ENCODE measurements at regions not wholly inside any gene's neighbourhood (a gene's known extent, or its start where the extent isn't known, plus 50 kb on each side); places are given as distances from the start of the nearest gene placed in this dataset.

DNA sequence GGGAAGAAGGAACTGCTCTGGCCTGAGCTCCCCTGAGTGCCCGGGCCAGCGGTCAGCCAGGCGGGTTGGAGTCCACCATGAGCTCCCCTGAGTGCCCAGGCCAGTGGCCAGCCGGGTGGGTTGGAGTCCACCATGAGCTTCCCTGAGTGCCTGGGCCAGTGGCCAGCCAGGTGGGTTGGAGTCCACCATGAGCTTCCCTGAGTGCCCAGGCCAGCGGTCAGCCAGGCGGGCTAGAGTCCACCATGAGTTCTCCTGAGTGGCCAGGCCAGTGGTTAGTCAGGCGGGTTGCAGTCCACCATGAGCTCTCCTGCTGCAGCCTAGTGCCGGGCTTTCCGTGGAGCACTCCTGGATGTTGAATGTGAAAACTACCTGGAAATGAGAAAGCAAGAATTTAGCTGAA lies 844.0 kb downstream of the TBC1D22A start:
- no TSS peak for BruUV-seq (replicated peaks)
- H2BK15ac ChIP-seq (ENCODE audit: low read depth, low read length): no peak overlapping the region
- H2BK5ac ChIP-seq (ENCODE audit: low read depth, low read length, poor library complexity, severe bottlenecking): no peak overlapping the region
- no peak overlapping the region for H2AK9ac ChIP-seq (replicated peaks; ENCODE audit: low read depth, low read length, poor library complexity)
- no peaks in the 10 kb centered on the region for H3K27me3 ChIP-seq (ENCODE audit: control insufficient read depth, insufficient read depth, low read length)
- no peak overlapping the region for H3K27ac ChIP-seq (ENCODE audit: insufficient read depth, low read length)
- no peaks in the 10 kb centered on the region for H3K4me1 ChIP-seq (ENCODE audit: control insufficient read depth, insufficient read depth, low read length)
- TF ChIP-seq RFX5 (IDR thresholded peaks at IDR 0.05; ENCODE audit: low read depth, low read length) (no peak), RCOR1 (IDR thresholded peaks at IDR 0.05; ENCODE audit: insufficient replicate concordance, low read length) (no peak), USF2 (IDR thresholded peaks at IDR 0.05; ENCODE audit: low read depth, low read length) (no peak), CTCF (conservative IDR thresholded peaks at IDR 0.05; ENCODE audit: low read depth, low read length) (no peak), SMC3 (IDR thresholded peaks at IDR 0.05; ENCODE audit: low read depth, low read length) (no peak), NFE2L2 (IDR thresholded peaks at IDR 0.05; ENCODE audit: low read depth, low read length) (no peak), POLR2A (IDR thresholded peaks at IDR 0.05; ENCODE audit: low read depth, low read length) (no peak), CEBPB (IDR thresholded peaks at IDR 0.05; ENCODE audit: low read depth, low read length) (no peak), ELK1 (IDR thresholded peaks at IDR 0.05; ENCODE audit: borderline replicate concordance, low read depth, low read length) (no peak), MAZ (IDR thresholded peaks at IDR 0.05; ENCODE audit: borderline replicate concordance, low read depth, low read length) (no peak), FOS (IDR thresholded peaks at IDR 0.05; ENCODE audit: low read depth, low read length) (no peak), CHD1 (IDR thresholded peaks at IDR 0.05; ENCODE audit: low read depth, low read length) (no peak)
- no peak overlapping the region for H2BK120ac ChIP-seq (ENCODE audit: low read depth, low read length)
- no peak overlapping the region for H3K14ac ChIP-seq (replicated peaks; ENCODE audit: low read depth, low read length)
- H4K91ac ChIP-seq (ENCODE audit: insufficient read depth, low read depth, low read length): no peak overlapping the region
- H3K4me2 ChIP-seq (ENCODE audit: low read depth, low read length): no peak overlapping the region
- no peak overlapping the region for H3K18ac ChIP-seq (ENCODE audit: low read depth, low read length)
- no peak overlapping the region for H3K23ac ChIP-seq (ENCODE audit: low read depth, low read length)
- ATAC-seq (ENCODE audit: low read depth) (no peak), DNase-seq (no peak)
- dilution Hi-C loops (cut with HindIII; ENCODE audit: low sequenced_read_pairs, unreplicated experiment) (no loop called here), intact Hi-C loops (cut with micrococcal nuclease) (no loop called here), in situ Hi-C loops (cut with MboI; ENCODE audit: low sequenced_read_pairs) (no loop called here)
- no peak overlapping the region for H2AK5ac ChIP-seq (ENCODE audit: low read depth, low read length)
- CTCF ChIA-PET: no interaction called here
- H3K79me1 ChIP-seq (ENCODE audit: low read depth in 1 of 2, low read length in 2 of 2): no peaks in the 10 kb centered on the region
- peaks cover 48% of the 10 kb centered on the region for H3K9me3 ChIP-seq (ENCODE audit: control insufficient read depth, insufficient read depth, low read length)
- H2BK20ac ChIP-seq (ENCODE audit: low read depth, low read length): no peak overlapping the region
- H3K9ac ChIP-seq (ENCODE audit: low read depth, low read length): no peak overlapping the region
- H2AFZ ChIP-seq (replicated peaks; ENCODE audit: low read length, poor library complexity): no peak overlapping the region
- POLR2A ChIA-PET (ENCODE audit: unreplicated experiment): no interaction called here
- no peak overlapping the region for H3K56ac ChIP-seq (ENCODE audit: extremely low read depth, insufficient read depth, low read length)
- H4K8ac ChIP-seq (ENCODE audit: low read depth in 2 of 2, low read length in 2 of 2): no peak overlapping the region
- WGBS, 2 experiments (ENCODE audit: extremely low coverage in 2 of 2, insufficient read length in 1 of 2): 68% methylated on average over 2 of the region's 9 CpGs; no CpG with 5 or more reads in 1 of the 2 experiments
- no peak overlapping the region for H3K4ac ChIP-seq (ENCODE audit: low read depth, low read length)
- no peak overlapping the region for H3K4me3 ChIP-seq (ENCODE audit: insufficient read depth, low read depth, low read length)
- H4K20me1 ChIP-seq (ENCODE audit: insufficient read depth, low read length): no peaks in the 10 kb centered on the region
- H4K5ac ChIP-seq (ENCODE audit: low read depth, low read length): no peak overlapping the region
- H3K9me1 ChIP-seq (ENCODE audit: insufficient read depth, low read length): no peaks in the 10 kb centered on the region
- H3K36me3 ChIP-seq (ENCODE audit: control insufficient read depth, insufficient read depth, low read length): no peaks in the 10 kb centered on the region

Measured in IMR-90 (cell line).